ENCODE measurements at regions not wholly inside any gene's neighbourhood (a gene's known extent, or its start where the extent isn't known, plus 50 kb on each side); places are given as distances from the start of the nearest gene placed in this dataset.

- Histone ChIP-seq H3K4me3 (no peak overlapping the region), H3K9me3 (no peaks in the 10 kb centered on the region), H3K36me3 (no peaks in the 10 kb centered on the region), H3K4me1 (no peaks in the 10 kb centered on the region), H3K27ac (no peak overlapping the region), H3K27me3 (no peaks in the 10 kb centered on the region)
- no peak for TF ChIP-seq POLR2AphosphoS5 (IDR thresholded peaks at IDR 0.05)
- no peak for TF ChIP-seq POLR2A (IDR thresholded peaks at IDR 0.05)
- intact Hi-C loops (cut with DNase I; ENCODE audit: low total_unique reads) = no loop called here
- DNase-seq (ENCODE audit: low spot score in 2 of 2) = no peak
Measured at GRCh38 chr18:34544930-34545329, 165.2 kb upstream of the DTNA start.

GRCh38 chr18:34548120-34548972, 161.8 kb upstream of the DTNA start:
- no peak overlapping the region for H3K27ac ChIP-seq
- no peaks in the 10 kb centered on the region for H3K36me3 ChIP-seq
- DNase-seq (ENCODE audit: low spot score in 2 of 2) = no peak
- TF ChIP-seq POLR2AphosphoS5 (IDR thresholded peaks at IDR 0.05) = no peak
- intact Hi-C loops (cut with DNase I; ENCODE audit: low total_unique reads) = no loop called here
- H3K27me3 ChIP-seq = no peaks in the 10 kb centered on the region
- no peaks in the 10 kb centered on the region for H3K9me3 ChIP-seq
- H3K4me1 ChIP-seq = no peaks in the 10 kb centered on the region
- H3K4me3 ChIP-seq = no peak overlapping the region

- intact Hi-C loops (cut with DNase I; ENCODE audit: low total_unique reads) = no loop called here
- TF ChIP-seq CTCF (IDR thresholded peaks at IDR 0.05) (no peak), POLR2AphosphoS5 (IDR thresholded peaks at IDR 0.05) (no peak), POLR2A (IDR thresholded peaks at IDR 0.05) (no peak)
- H3K4me3 ChIP-seq = no peak overlapping the region
- no peak overlapping the region for H3K27ac ChIP-seq
- no peaks in the 10 kb centered on the region for H3K36me3 ChIP-seq
- H3K27me3 ChIP-seq = no peaks in the 10 kb centered on the region
- no peak for DNase-seq (ENCODE audit: low spot score in 2 of 2)
- no peaks in the 10 kb centered on the region for H3K9me3 ChIP-seq
- H3K4me1 ChIP-seq = no peaks in the 10 kb centered on the region
Measured at GRCh38 chr18:34548973-34549294, 161.2 kb upstream of the DTNA start.

GRCh38 chr18:34549367-34549766, 160.7 kb upstream of the DTNA start:
- TF ChIP-seq CTCF (IDR thresholded peaks at IDR 0.05) = no peak
- no peak for DNase-seq (ENCODE audit: low spot score in 2 of 2)
- Histone ChIP-seq H3K36me3 (no peaks in the 10 kb centered on the region), H3K27ac (no peak overlapping the region), H3K4me1 (no peaks in the 10 kb centered on the region), H3K27me3 (no peaks in the 10 kb centered on the region), H3K4me3 (no peak overlapping the region), H3K9me3 (no peaks in the 10 kb centered on the region)
- intact Hi-C loops (cut with DNase I; ENCODE audit: low total_unique reads) = no loop called here

GRCh38 chr18:34550156-34550555, 159.9 kb upstream of the DTNA start:
- TF ChIP-seq POLR2A (IDR thresholded peaks at IDR 0.05) (no peak), POLR2AphosphoS5 (IDR thresholded peaks at IDR 0.05) (no peak), CTCF (IDR thresholded peaks at IDR 0.05) (no peak)
- H3K4me3 ChIP-seq = no peak overlapping the region
- H3K4me1 ChIP-seq = no peaks in the 10 kb centered on the region
- H3K27me3 ChIP-seq = no peaks in the 10 kb centered on the region
- intact Hi-C loops (cut with DNase I; ENCODE audit: low total_unique reads) = no loop called here
- no peak for DNase-seq (ENCODE audit: low spot score in 2 of 2)
- H3K27ac ChIP-seq = no peak overlapping the region
- no peaks in the 10 kb centered on the region for H3K9me3 ChIP-seq
- H3K36me3 ChIP-seq = no peaks in the 10 kb centered on the region

GRCh38 chr18:34550902-34551301, 159.2 kb upstream of the DTNA start:
- Histone ChIP-seq H3K27me3 (no peaks in the 10 kb centered on the region), H3K4me3 (no peak overlapping the region), H3K27ac (no peak overlapping the region), H3K36me3 (no peaks in the 10 kb centered on the region), H3K9me3 (no peaks in the 10 kb centered on the region), H3K4me1 (no peaks in the 10 kb centered on the region)
- intact Hi-C loops (cut with DNase I; ENCODE audit: low total_unique reads) = no loop called here
- DNase-seq (ENCODE audit: low spot score in 2 of 2) = no peak
- TF ChIP-seq CTCF (IDR thresholded peaks at IDR 0.05) (no peak), POLR2A (IDR thresholded peaks at IDR 0.05) (no peak), POLR2AphosphoS5 (IDR thresholded peaks at IDR 0.05) (no peak)

Measured in breast epithelium (tissue), 4 donors.